ENCODE measurements at regions not wholly inside any gene's neighbourhood (a gene's known extent, or its start where the extent isn't known, plus 50 kb on each side); places are given as distances from the start of the nearest gene placed in this dataset.

- TF ChIP-seq CTCF (IDR thresholded peaks at IDR 0.05) (no peak), EZH2phosphoT487 (IDR thresholded peaks at IDR 0.05) (no peak)
Observed at GRCh38 chr7:41295455-41295815, 407.5 kb downstream of the INHBA start.

All from neural progenitor cell (in vitro differentiated cells).